ENCODE measurements at regions not wholly inside any gene's neighbourhood (a gene's known extent, or its start where the extent isn't known, plus 50 kb on each side); places are given as distances from the start of the nearest gene placed in this dataset.

DNA sequence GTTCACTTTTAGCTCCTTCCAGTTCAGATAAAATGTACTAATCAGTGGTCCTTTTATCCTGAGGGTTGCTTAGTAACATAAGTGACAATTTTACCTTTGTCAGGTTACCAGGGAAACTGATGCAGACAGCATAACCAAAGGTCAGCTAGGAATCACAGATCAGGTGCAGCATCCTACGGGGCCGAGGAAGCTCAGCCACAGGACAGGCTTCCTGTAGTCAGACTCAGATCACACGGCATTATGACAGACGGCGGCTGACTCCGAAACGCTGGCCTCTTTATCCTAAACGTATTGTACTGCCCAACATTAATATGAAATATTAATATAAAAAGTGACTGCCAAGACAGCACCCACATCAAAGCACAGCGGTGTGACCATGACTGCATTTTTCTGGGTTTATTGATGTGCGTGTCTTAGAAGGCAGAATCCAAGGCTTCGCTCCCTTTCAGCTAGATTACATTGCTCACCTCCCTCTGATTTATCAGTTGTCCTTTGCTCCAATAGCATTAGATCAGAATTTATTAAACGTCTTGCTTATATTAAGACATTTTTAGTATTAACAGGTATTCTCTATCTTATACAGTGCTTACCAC lies 444.5 kb downstream of the CMPK2 start:
- no peak for DNase-seq (ENCODE audit: low read depth)

DNA sequence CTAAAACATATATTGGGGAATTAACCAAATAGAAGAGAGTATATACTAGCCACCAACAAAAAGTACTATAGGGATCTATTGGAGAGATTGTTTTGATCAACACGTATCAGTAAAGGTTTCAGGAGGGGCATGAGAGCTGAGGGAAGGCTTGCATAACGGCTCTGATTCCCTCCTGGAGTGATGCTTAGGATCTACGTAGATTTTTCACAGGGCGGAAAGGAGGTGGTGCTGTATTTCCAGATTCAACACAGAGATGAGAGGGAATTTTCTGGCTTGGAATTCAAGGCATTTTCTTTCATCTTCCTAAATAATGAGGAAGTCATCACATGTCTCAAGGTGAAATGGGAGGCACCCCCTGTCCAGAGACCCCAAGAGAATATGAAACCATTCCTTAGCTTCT lies 443.8 kb downstream of the CMPK2 start:
- no peak for DNase-seq (ENCODE audit: low read depth)

DNA sequence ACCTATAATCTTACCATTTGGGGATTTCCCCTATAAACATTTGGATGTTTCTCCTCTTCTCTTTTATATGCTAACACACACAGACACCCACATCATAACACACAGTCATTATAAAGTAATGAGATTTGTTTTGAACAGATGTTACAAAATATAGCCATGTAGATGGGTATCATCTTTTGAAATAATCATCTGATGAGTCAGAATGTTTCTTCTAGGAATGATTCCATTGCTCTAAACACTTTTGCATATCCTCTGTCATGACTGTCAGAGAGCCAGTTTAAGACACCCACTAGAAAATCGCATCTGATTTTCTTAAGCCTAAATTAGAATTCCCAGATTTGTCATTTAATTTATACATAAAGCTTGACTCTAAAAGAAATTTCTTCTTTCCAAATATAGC lies 442.6 kb downstream of the CMPK2 start:
- no peak for DNase-seq (ENCODE audit: low read depth)

DNA sequence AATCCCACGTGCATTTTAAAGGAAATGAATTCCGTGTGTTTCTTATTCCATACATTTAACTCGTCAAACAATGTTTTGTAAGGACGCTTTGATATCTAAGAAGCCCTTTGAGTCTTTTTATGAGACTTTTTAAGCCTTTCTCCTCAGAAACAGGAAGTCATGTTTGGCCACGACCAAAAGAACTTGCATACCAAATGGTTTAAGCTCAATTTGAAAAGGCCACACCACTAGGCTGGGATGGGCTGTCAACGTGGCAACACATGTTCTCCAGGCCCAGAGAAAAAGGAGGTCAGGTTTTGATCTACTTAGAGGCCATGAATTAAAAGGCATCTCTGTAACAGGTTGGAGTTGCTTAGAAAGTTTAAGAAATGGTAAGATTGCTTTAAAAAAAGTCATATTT lies 441.8 kb downstream of the CMPK2 start:
- no peak for DNase-seq (ENCODE audit: low read depth)

DNA sequence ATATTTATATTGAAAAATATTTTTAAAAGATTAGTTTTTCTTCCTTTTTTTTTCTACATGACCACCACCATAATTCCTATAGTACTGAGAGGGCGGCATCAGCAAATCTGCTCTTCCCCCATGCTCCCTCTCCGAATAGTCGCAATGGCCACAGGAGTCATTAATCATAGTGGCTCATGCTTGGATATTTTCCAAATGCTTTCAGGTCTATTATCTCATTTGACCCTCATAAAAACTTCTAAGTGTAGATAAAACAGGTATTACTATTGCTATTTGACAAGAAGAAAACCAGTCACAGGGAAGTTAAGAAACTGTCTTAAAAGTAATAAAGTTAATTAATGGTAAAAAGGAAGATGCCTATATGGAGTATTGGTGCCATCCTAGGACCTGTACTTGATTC lies 440.7 kb downstream of the CMPK2 start:
- no peak for DNase-seq (ENCODE audit: low read depth)

DNA sequence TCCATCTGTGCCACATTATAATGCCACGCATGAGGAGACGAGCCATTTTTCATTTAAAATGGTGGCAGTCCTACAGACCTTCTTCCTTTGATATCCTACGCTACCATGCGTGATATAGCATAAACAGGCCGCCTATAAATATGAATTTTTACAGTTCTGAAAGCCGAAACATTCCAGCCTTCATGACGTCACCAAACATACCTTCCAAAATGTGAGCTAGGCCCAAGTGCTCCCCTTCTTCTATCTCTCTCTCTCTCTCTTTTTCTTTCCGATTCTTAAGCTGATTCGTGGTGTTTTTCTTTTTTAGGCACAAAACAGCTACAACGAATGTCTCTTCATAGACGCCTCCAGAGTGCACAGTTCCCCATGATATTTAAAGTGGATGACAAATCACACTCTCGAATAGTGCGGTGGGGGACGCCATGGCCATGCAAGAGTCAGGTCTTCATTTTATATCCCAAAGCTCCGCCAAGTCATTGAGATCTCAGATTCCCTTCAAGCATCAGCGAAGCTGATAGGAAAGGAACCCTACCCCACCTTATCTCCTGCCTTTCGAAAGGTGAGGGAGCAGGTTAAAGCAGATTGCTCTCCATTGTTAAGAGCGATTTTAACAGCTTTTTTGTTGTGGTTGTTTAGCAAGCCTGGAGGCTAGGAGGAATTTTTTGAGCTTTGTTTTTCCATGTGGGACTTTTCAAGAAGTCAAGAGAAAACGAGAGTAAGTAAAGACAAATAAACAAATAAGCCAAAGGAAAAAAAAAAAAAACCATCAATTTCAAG lies 436.3 kb downstream of the CMPK2 start:
- DNase-seq (ENCODE audit: low read depth), result no peak

DNA sequence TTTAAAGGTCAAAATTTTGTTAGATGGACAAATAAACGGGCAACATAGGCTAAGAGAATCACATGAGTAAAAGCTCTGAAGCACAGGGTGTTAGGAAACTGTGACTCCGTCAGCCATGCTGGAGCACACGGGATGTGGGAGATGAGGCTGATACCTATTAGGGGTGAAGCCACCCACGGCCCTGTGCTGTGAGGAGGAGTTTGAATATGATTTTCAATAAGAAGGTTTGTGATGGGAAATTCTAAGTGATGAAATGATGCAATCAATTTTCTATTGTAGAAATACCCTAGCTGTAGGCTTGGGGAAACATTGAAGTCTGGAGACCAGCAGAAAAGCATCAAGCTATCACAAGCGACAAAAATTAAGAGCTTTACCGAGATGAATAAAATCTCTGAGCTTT lies 431.3 kb downstream of the CMPK2 start:
- DNase-seq (ENCODE audit: low read depth), result no peak

DNA sequence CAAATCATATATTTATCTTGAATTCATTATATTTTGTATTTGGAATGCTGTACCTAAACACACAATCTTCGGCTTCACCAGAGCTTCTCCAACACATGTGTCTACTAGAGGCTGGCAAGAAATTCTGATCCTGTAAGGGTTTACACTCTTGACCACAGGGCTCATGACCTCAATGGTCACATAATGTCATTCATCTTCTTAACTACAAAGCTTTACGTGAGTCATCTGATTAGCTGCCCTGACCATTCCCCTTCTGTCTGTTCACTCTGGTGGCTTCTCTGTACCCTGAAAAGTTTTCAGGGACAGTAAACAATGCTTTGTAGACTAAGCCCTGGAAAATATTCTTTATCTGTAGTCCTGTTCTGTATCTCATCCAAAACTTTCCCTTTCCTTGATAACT lies 423.9 kb downstream of the CMPK2 start:
- DNase-seq (ENCODE audit: low read depth), result no peak

DNA sequence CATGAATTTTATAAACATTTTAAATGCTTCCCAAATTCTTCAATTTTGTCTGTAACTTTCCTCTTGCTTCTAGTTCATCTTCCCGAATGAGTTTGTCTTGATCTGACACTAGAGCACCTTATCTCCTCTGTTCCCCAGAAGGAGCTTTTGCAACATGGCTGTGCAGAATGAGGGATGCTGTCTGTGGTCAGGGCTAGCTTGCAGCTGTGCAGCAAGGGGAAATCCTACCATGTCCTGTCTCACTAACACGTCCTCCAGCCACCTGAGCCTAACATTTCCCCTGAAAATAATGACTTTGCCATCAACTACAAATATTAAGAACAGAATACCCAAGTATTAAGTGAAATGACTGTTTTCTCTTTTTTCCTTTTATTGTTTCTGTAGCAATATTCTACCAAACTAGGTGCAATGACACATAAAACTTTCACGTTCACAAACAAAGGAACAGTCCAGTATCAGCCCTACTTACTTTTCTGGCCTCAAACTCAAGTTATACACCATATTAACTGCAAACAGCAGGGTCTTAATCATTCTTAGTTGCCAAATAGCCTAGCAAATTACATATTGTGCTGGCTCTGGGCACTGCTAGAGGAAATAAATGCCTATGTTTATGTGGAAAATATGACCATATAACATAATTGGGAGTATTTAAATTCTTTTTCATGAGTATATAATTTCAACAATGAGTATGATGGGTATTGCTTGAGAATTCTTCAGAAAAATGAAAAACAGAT lies 423.3 kb downstream of the CMPK2 start:
- no peak for DNase-seq (ENCODE audit: low read depth)

DNA sequence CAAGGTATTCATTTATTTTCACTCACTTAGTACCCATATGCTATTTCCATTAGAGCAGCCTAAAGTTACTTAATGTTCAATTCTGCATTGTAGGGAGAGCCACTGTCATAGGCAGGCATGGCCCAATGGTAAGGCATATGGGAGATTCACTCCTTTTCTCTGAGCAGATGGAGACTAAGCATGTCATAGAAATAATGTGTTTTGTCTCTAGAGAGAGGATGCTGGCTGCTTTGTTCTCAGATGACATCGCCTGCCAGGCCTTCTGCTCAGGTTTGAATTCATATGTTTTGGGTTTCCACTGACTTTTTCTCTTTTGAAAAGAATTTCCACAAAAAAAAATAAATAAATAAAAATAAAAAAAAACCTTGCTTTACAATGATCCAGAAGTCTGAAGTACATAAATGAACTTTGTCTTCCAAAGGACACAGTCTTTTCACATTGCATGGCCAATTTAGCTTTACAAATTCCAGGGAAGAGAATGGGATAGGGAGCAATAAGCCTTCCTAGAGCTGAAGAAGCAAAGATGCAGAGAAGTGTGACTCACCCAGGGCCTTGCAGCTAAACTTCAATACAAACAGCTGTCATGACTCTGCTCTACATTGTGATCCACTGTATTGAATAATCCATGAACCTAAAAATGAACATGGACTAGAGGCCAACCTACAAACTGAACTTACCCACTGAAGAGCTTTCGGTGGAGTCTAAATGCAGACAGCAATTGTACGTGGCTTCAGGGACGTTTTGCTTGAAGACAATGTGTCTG lies 422.5 kb downstream of the CMPK2 start:
- no peak for DNase-seq (ENCODE audit: low read depth)

DNA sequence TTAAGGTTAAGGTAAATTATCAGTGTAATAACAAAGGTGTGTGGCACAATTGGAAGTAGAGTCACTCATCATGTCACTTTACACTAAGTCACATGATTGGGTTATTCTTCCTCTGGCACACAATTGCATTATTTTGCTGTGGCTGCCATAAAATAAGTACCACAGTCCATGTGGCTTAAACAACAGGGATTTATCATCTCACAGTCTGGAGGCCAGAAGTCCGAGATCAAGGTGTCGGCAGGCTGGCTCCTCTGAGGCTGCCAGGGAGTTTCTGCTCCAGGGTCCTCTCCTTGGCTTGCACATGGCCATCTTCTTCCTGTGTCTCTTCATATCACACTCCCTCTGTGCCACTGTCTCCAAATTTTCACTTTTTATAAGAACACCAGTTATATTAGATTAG lies 421.2 kb downstream of the CMPK2 start:
- DNase-seq (ENCODE audit: low read depth), result no peak

DNA sequence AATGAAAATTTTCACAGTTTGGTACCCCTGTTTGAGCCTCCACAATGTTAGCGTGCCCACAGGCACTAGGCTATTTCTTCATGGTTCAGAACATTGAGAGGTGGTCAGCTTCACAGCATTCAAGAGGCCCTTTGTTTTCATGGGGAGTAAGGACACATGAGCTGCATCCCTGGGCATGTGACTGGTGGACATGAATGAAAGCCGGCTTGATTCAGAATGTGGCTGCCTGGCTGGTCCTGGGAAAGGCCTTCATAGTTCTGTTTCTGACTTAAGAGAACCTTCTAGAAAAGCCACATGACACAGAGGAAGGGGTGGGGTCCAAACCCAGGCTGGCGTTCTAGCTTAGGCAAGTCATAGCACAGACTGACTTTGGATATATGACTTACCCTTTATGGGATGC lies 420.6 kb downstream of the CMPK2 start:
- no peak for DNase-seq (ENCODE audit: low read depth)

DNA sequence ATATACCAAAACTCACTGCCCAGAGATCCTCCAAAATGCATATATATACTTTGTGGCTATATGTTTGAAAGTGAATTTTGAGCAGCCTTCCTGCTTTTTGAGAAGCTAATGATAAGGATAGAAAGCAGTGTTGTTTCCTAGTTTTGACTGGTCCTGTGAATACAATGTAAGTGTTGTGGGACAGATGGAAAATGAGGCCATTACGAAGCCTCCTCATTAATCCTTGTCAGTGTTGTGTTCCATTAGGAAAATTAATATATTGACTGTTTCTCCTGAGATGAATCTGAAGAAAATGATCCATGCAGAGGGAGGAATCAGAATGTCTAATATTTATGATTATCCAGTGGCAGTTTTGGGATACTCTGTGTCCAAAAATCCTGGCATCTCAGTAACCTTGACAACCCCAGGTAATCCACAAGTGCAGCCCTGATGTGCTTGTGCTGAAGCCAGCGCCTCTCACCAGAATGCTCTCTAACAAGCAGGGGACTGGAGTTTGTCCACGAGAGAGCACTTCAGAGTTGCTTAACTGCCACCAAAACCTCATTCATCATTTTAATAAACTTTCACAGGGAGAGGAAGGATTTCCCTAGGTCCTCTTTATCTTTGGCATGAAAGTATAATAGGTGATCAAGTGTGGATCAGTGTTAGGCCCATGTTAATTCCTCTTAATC lies 418.6 kb downstream of the CMPK2 start:
- no peak for DNase-seq (ENCODE audit: low read depth)

DNA sequence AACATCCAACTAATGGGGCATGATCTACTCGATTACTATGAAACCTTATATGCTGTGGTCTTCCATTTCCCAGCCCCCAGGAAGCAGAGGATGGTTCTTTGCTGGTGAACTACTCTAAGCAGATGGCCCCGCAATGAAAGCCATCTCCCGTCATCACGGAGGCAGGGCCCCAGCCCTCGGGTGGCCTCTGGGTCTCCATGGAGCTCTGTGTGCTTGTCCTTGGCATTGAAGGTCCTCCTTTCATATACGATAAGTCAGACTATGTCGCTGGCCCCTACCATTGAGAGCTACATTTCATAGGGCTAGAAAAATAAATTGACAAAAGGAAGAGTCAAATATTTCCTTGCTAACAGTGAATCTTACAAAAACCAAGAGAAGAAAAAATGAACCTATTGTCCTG lies 416.8 kb downstream of the CMPK2 start:
- no peak for DNase-seq (ENCODE audit: low read depth)

DNA sequence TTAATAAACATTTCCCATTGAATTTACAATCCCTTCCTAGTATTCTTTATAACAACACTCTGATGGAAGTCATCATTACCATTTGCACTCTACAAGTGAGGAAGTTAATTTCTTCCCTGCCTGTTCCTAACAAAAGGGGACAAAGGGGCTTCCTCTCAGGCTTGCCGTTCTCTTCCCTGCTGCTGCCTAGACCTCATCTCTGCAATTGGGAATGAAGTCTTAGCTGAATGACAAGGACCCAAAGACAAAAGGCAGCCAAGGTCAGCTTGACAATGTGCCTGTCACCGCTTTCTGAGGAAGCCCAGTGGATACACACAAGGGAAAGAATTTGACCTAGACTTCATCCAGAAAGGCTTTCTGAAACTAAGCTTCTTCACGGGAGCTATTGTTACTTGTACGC lies 416.4 kb downstream of the CMPK2 start:
- DNase-seq (ENCODE audit: low read depth), result no peak

DNA sequence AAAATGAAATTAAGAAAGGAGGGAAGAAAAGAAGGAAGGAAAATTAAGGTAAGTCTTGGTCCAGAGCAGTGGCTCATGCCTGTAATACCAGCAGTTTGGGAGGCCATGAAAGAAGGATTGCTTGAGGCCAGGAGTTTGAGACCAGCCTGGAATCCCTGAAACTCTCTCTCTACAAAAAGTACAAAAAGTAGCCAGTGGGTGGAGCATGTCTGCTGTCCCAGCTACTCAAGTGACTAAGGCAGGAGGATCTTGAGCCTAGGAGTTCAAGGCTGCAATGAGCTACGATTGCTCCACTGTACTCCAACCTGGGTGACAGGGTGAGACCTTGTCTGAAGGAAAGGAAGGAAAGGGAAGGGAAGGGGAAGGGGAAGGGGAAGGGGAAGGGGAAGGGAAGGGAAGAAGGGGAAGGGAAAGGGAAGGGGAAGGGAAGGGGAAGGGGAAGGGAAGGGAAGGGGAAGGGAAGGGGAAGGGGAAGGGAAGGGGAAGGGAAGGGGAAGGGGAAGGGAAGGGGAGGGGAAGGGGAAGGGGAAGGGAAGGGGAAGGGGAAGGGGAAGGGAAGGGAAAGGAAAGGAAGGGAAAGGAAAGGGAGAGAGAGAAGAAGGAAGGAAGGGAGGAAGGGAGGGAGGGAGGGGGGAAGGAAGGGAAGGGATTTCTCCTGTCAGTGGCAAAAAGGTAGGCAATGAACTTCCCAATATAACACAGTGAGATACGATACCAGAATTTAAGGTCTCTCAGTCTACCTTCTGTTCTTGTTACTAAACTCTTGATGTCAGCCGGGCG lies 412.8 kb downstream of the CMPK2 start:
- no peak for DNase-seq (ENCODE audit: low read depth)

DNA sequence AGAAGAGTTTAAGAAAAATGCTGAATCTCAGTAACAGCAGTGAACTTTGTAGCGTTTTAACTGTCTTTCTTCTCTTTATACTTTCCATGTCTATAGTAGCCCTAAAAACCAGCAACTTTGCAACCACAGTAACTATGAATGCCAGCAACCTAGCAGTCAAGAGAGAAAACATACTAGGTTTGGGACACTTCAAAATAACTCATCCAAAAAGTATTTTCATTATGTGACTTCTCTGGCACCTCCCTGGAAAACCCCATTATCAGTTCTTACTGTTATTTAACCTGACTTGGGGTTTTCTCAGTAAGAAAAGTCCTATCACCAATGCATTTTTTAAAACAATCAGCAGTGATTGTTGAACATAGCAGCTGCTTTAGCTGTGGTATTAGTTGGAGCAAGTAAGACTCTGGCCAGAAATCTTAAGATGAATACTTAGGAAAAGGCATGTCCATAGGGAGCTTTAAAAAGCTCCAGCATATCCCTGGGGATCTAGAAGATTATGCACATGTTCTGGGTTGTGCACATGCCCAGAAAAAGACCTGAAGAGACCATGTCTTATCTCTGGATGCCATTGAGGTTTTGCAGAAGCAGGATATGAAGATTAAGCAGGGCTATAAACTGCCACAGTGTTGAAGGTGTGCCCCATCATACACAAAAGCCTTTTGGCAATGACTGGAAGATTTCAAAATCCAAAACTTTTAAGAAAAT lies 411.3 kb downstream of the CMPK2 start:
- DNase-seq (ENCODE audit: low read depth), result no peak

DNA sequence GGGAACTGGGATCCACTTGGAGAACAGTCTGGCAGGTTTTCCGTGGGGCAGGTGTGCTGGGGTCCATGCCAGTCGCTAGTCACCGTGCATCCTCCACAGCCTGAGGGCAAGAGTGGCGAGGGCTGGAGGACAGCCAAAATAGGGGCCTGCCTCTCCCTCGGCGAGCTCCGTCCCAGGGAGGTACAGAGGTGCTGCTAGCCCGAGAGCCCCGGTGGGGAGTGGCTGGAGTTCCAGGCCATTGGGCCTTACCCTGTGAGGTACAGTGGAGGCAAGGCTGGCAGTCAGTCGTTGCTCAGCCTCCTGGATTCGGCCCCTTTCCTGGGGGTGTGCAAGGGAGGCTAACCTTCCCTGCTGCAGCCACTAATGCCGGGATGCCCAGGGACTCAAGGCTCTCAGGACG lies 406.6 kb downstream of the CMPK2 start:
- DNase-seq (ENCODE audit: low read depth), result no peak

DNA sequence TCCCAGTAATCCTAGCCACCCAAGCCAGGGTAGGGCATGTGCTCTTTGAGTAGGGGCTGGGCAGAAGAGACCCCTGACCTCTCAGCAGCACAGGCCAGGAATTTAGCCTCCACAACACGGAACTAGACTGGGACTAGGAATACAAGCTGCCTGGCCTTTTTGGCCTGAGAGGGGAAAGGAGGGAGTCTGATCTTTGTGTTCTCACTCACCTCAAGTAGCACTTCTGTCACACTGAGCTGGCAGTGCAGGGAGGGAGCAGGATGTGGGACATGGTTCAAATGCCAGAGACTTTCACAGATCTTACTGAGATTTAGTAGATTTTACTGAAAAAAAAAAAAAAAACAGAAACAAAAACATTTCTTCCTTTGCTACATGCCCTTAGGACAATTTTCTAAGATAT lies 395.2 kb downstream of the CMPK2 start:
- no peak for DNase-seq (ENCODE audit: low read depth)

DNA sequence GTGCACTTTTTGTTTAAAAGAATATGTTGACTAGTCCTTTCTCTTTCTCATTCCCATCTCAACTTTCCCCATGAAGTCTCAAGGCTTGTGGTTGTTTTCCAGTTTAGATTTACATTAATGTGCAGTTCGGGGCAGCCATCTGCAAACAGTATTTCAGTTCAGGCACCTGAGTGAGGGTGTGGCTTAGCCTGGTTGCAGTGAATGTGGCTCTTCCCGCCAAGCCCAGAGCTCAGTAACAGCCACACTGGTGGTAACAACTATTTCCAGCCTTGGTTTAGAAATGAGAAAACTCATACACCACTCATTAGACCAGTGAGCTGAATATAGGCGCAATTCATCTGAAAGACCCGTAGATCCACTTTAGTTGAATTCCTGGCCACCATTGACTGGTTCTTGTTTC lies 394.3 kb downstream of the CMPK2 start:
- DNase-seq (ENCODE audit: low read depth), result no peak
